Activated naive CD4-positive, alpha-beta T cell treated with anti-CD3 and anti-CD28 coated beads for 36 hours (primary cell): ENCODE measurements at regions not wholly inside any gene's neighbourhood (a gene's known extent, or its start where the extent isn't known, plus 50 kb on each side); places are given as distances from the start of the nearest gene placed in this dataset.

Experiments
- CTCF ChIA-PET: fragments of 350-600 bp; sonication (Branson Sonifier 250); formaldehyde crosslinking; loops from one replicate; lab custom pipeline; 2021; ENCODE audit warnings: antibody characterized with exemption; lab: Charles Lee
- DNase-seq: peaks from one replicate; pipeline ENCODE4 v3.0.0-alpha.2; 2020
- H3K27ac Mint-ChIP-seq: one replicate; pipeline ENCODE4 v1.8.0; 2021; ENCODE audit warnings: mild to moderate bottlenecking, mixed read lengths
- H3K27me3 Mint-ChIP-seq: one replicate; pipeline ENCODE4 v1.8.0; 2021; ENCODE audit warnings: low read depth, mixed read lengths
- H3K36me3 Mint-ChIP-seq: one replicate; pipeline ENCODE4 v1.8.0; 2021; ENCODE audit warnings: low read depth, mixed read lengths
- H3K4me1 Mint-ChIP-seq: one replicate; pipeline ENCODE4 v1.8.0; 2021; ENCODE audit warnings: low read depth, mixed read lengths
- H3K4me3 Mint-ChIP-seq: one replicate; pipeline ENCODE4 v1.8.0; 2021; ENCODE audit warnings: mild to moderate bottlenecking, moderate library complexity, mixed read lengths
- H3K9me3 Mint-ChIP-seq: one replicate; pipeline ENCODE4 v1.8.0; 2021; ENCODE audit warnings: mixed read lengths
- intact Hi-C: fragments of 100-400 bp; cut with micrococcal nuclease; formaldehyde crosslinking; loops from one replicate; pipeline ENCODE4 v1.15.1; 2023

GRCh38 chr9:106755736-106756135 is 107.2 kb upstream of the ZNF462 start:
- Mint-ChIP-seq H3K27ac (no peak overlapping the region), H3K4me3 (no peak overlapping the region), H3K9me3 (peaks cover 3% of the 10 kb centered on the region), H3K36me3 (no peaks in the 10 kb centered on the region), H3K4me1 (no peaks in the 10 kb centered on the region), H3K27me3 (no peaks in the 10 kb centered on the region)
- intact Hi-C loops: no loop called here
- no peak for DNase-seq
- CTCF ChIA-PET: no interaction called here

- Mint-ChIP-seq H3K27me3 (no peaks in the 10 kb centered on the region), H3K36me3 (no peaks in the 10 kb centered on the region), H3K4me1 (no peaks in the 10 kb centered on the region), H3K4me3 (no peak overlapping the region), H3K9me3 (peaks cover 3% of the 10 kb centered on the region), H3K27ac (no peak overlapping the region)
- intact Hi-C loops: no loop called here
- DNase-seq: no peak
- CTCF ChIA-PET: no interaction called here
These were observed 105.5 kb upstream of the ZNF462 start for GRCh38 chr9:106757514-106757913.

GRCh38 chr9:106758911-106759310 is 104.1 kb upstream of the ZNF462 start:
- intact Hi-C loops: no loop called here

GRCh38 chr9:106761493-106761892 is 101.5 kb upstream of the ZNF462 start:
- peaks cover 7% of the 10 kb centered on the region for H3K9me3 Mint-ChIP-seq
- CTCF ChIA-PET: no interaction called here

More at GRCh38 chr9:106758911-106759310, 104.1 kb upstream of the ZNF462 start:
- no peaks in the 10 kb centered on the region for H3K36me3 Mint-ChIP-seq
- no peak overlapping the region for H3K27ac Mint-ChIP-seq
- H3K4me3 Mint-ChIP-seq: no peak overlapping the region
- peaks cover 7% of the 10 kb centered on the region for H3K9me3 Mint-ChIP-seq
- CTCF ChIA-PET: no interaction called here
- DNase-seq: no peak
- H3K27me3 Mint-ChIP-seq: no peaks in the 10 kb centered on the region
- no peaks in the 10 kb centered on the region for H3K4me1 Mint-ChIP-seq

GRCh38 chr9:106766616-106767015 is 96.3 kb upstream of the ZNF462 start:
- Mint-ChIP-seq H3K36me3 (no peaks in the 10 kb centered on the region), H3K9me3 (peaks cover 4% of the 10 kb centered on the region), H3K27me3 (no peaks in the 10 kb centered on the region), H3K27ac (no peak overlapping the region), H3K4me1 (no peaks in the 10 kb centered on the region), H3K4me3 (no peak overlapping the region)
- CTCF ChIA-PET: no interaction called here
- intact Hi-C loops: no loop called here
- DNase-seq: no peak

More at GRCh38 chr9:106761493-106761892, 101.5 kb upstream of the ZNF462 start:
- H3K4me3 Mint-ChIP-seq: no peak overlapping the region
- intact Hi-C loops: no loop called here
- H3K27me3 Mint-ChIP-seq: no peaks in the 10 kb centered on the region
- no peaks in the 10 kb centered on the region for H3K36me3 Mint-ChIP-seq
- no peaks in the 10 kb centered on the region for H3K4me1 Mint-ChIP-seq
- no peak for DNase-seq
- no peak overlapping the region for H3K27ac Mint-ChIP-seq

- Mint-ChIP-seq H3K4me3 (no peak overlapping the region), H3K27ac (no peak overlapping the region), H3K27me3 (no peaks in the 10 kb centered on the region), H3K4me1 (no peaks in the 10 kb centered on the region), H3K36me3 (no peaks in the 10 kb centered on the region), H3K9me3 (no peaks in the 10 kb centered on the region)
- intact Hi-C loops: no loop called here
- CTCF ChIA-PET: interaction anchor here (0.9 kb wide), 1 partner anchor 68 kb away, joined by 4 read pairs; no protein-coding TSS in a partner anchor
- DNase-seq: no peak
These were observed 93.6 kb upstream of the ZNF462 start for GRCh38 chr9:106769331-106769730.

GRCh38 chr9:106771608-106772007 is 91.4 kb upstream of the ZNF462 start:
- CTCF ChIA-PET: no interaction called here
- DNase-seq: no peak
- Mint-ChIP-seq H3K4me1 (no peaks in the 10 kb centered on the region), H3K36me3 (no peaks in the 10 kb centered on the region), H3K27ac (no peak overlapping the region), H3K4me3 (no peak overlapping the region), H3K9me3 (no peaks in the 10 kb centered on the region), H3K27me3 (no peaks in the 10 kb centered on the region)
- intact Hi-C loops: no loop called here

- H3K27me3 Mint-ChIP-seq: no peaks in the 10 kb centered on the region
- no peak overlapping the region for H3K4me3 Mint-ChIP-seq
- intact Hi-C loops: no loop called here
- no peaks in the 10 kb centered on the region for H3K4me1 Mint-ChIP-seq
- no peak overlapping the region for H3K27ac Mint-ChIP-seq
- no peaks in the 10 kb centered on the region for H3K9me3 Mint-ChIP-seq
- DNase-seq: no peak
- CTCF ChIA-PET: no interaction called here
- no peaks in the 10 kb centered on the region for H3K36me3 Mint-ChIP-seq
These were observed 90.3 kb upstream of the ZNF462 start for GRCh38 chr9:106772523-106773290.

GRCh38 chr9:106773750-106774149 is 89.2 kb upstream of the ZNF462 start:
- intact Hi-C loops: no loop called here
- Mint-ChIP-seq H3K27me3 (no peaks in the 10 kb centered on the region), H3K27ac (no peak overlapping the region), H3K4me1 (no peaks in the 10 kb centered on the region), H3K9me3 (no peaks in the 10 kb centered on the region), H3K4me3 (no peak overlapping the region), H3K36me3 (no peaks in the 10 kb centered on the region)
- CTCF ChIA-PET: no interaction called here
- DNase-seq: no peak

- CTCF ChIA-PET: no interaction called here
- H3K27me3 Mint-ChIP-seq: no peaks in the 10 kb centered on the region
- no peak for DNase-seq
- H3K4me3 Mint-ChIP-seq: no peak overlapping the region
- intact Hi-C loops: no loop called here
- H3K27ac Mint-ChIP-seq: no peak overlapping the region
- no peaks in the 10 kb centered on the region for H3K4me1 Mint-ChIP-seq
- no peaks in the 10 kb centered on the region for H3K36me3 Mint-ChIP-seq
- H3K9me3 Mint-ChIP-seq: no peaks in the 10 kb centered on the region
These were observed 87.0 kb upstream of the ZNF462 start for GRCh38 chr9:106775960-106776359.

GRCh38 chr9:106779796-106780195 is 83.2 kb upstream of the ZNF462 start:
- intact Hi-C loops: no loop called here
- H3K36me3 Mint-ChIP-seq: no peaks in the 10 kb centered on the region
- H3K27me3 Mint-ChIP-seq: no peaks in the 10 kb centered on the region
- no peaks in the 10 kb centered on the region for H3K9me3 Mint-ChIP-seq
- no peaks in the 10 kb centered on the region for H3K4me1 Mint-ChIP-seq
- CTCF ChIA-PET: interaction anchor here (0.6 kb wide), 1 partner anchor 820 kb away, joined by 3 read pairs; no protein-coding TSS in a partner anchor
- H3K4me3 Mint-ChIP-seq: no peak overlapping the region
- DNase-seq: no peak
- no peak overlapping the region for H3K27ac Mint-ChIP-seq

- no peak overlapping the region for H3K4me3 Mint-ChIP-seq
- CTCF ChIA-PET: no interaction called here
- intact Hi-C loops: no loop called here
- H3K27me3 Mint-ChIP-seq: no peaks in the 10 kb centered on the region
- no peak overlapping the region for H3K27ac Mint-ChIP-seq
- no peaks in the 10 kb centered on the region for H3K36me3 Mint-ChIP-seq
- no peaks in the 10 kb centered on the region for H3K4me1 Mint-ChIP-seq
- H3K9me3 Mint-ChIP-seq: no peaks in the 10 kb centered on the region
- DNase-seq: no peak
These were observed 79.8 kb upstream of the ZNF462 start for GRCh38 chr9:106783121-106783520.

- no peaks in the 10 kb centered on the region for H3K4me1 Mint-ChIP-seq
- no peaks in the 10 kb centered on the region for H3K9me3 Mint-ChIP-seq
- no peaks in the 10 kb centered on the region for H3K27me3 Mint-ChIP-seq
- H3K36me3 Mint-ChIP-seq: no peaks in the 10 kb centered on the region
- DNase-seq: no peak
- CTCF ChIA-PET: no interaction called here
- no peak overlapping the region for H3K4me3 Mint-ChIP-seq
- intact Hi-C loops: no loop called here
- H3K27ac Mint-ChIP-seq: no peak overlapping the region
These were observed 78.9 kb upstream of the ZNF462 start for GRCh38 chr9:106784076-106784475.
